T-helper 1 cell (primary cell): ENCODE measurements at regions not wholly inside any gene's neighbourhood (a gene's known extent, or its start where the extent isn't known, plus 50 kb on each side); places are given as distances from the start of the nearest gene placed in this dataset.

ENCODE experiments used
- DNase-seq, 5 donors: peaks; one replicate each; pipeline ENCODE4 v3.0.0-alpha.2; 2012 to 2020

DNA sequence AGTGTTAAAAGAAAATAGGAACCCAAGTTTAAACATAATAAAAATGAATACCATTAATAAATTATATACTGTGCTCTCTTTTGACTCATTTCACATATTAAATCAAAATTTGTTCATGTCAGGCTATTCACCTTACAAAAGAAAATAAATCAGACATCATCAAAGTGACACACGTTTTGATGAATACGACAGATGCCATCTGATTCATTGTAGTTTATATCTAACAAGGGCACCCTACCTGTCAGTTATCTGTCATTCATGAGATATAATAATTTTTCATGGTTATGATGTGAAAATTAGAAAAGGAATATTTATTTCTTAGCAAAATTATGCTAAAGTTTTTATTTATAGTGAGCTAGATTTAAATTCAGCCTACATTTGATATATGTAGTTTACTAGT lies 188.1 kb upstream of the PCDH17 start:
- no peak for DNase-seq

DNA sequence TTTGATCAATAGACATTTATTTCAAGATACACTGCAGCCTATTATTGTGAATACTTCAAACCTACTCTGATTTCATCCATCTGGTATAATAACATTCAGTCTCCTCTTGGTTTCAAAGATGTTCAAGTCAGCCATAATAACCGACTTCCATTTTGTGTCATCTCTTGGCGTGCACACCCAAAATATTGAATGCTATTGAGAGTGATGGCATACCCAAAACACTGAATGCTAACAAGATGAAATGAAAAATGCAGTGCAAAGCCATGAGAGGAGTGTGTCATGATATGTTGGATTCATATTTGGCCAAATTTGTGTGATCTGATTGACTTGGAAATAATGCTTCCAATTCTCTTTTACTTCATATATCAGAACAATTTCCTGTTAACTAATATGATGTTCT lies 181.2 kb upstream of the PCDH17 start:
- DNase-seq, result no peak

DNA sequence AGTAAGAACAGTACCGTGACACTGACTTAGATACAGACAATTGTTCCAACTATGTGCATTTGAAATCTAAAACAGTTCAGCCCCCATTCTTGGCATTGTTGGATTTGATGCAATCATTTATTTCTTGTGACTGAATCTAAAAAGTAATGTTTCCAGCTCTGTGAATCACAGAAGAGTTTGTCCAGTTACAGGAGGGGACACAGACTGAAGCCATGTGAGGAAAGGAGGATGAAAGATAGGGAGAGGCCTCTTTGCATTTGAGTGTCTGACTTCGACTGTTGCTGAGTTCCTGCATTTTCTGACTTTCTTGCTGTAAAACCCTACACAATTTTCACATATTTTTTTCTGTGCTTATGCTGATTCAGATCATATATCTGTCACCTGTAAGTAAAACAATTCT lies 179.3 kb upstream of the PCDH17 start:
- no peak for DNase-seq

DNA sequence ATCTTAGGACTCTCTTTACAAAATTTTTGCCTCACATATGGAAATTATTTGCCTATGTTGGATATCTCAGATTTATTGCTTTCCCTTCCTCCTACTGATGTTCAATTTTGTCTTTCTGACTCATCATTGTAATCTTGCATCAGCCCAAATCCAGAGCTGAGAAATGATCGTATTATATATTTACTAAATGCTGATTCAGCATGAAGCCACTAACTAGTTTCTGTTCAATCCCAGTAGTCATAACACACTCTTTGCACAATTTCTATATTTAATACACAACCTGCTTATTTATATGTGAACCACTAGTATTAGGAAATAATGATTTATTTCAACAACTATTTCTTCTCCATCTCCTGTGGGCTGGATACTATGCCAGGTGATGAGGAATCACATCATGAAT lies 161.1 kb upstream of the PCDH17 start:
- DNase-seq, result no peak

DNA sequence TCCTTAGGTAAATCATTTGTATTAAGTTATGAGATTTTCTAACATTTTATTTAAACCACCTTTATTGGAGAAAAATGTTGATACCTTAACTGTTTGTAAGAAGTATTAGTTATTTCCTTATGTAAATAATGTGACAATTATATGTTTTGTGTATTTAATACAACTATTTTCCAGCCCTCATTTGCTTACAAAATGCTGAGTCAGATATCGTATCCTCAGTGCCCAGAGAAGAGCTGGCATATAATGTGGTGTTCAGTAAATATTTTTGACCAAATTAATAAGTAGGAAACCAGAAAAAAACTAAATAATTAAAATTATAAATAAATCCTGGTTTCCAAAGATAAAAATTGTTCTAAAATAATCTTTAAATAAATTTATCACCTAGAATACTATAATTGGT lies 140.2 kb upstream of the PCDH17 start:
- no peak for DNase-seq

DNA sequence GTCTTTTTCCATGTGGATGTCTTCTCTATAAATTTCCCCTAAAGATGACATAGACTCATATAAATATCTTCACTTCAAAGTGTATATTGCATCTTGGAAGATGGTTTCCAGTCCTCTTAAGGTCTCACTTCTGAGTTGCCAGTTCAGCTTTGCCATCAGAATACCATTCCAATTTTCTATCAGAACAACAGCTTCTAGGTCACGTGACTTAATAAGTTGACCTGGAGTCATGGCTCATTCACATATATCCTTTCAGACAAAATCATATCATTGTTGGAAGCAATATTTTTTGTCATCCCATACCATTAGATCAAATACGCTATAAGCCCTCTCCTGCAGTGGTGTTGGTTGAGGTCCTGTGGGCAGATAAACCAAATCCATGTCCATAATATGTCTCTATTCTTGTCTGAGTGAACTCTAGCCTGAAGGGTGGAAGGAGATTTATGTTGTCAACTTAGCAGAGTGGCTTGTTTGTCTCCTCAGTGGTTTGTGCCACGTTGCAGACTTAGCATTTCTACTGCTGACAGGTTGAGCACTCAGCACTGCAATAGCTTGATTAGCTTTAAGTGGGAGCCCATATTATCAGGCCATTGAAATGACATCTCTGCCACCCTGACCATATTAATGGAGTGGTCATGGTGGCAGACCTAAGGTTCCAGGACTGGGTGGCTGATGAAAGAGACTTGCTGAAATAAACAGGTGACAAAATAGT lies 123.6 kb upstream of the PCDH17 start:
- DNase-seq, result no peak

DNA sequence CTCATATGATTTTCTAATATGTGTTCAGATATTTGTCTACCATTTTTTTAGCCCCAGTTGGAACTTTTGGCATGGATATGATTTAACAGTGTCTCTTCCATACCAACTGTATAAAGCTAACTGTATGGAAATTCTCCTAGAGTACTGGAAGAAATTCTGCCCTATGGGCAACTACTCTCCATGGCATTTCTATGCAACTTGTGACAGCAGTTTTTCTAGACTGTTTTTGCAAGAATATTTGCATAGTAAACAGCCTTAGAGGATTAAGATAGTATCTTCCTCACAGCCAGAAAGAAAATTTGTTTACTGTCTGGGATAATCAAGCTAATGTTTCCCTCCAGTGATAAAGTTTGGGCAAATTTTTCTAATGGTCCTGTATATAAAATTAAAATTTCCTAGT lies 119.9 kb upstream of the PCDH17 start:
- no peak for DNase-seq

DNA sequence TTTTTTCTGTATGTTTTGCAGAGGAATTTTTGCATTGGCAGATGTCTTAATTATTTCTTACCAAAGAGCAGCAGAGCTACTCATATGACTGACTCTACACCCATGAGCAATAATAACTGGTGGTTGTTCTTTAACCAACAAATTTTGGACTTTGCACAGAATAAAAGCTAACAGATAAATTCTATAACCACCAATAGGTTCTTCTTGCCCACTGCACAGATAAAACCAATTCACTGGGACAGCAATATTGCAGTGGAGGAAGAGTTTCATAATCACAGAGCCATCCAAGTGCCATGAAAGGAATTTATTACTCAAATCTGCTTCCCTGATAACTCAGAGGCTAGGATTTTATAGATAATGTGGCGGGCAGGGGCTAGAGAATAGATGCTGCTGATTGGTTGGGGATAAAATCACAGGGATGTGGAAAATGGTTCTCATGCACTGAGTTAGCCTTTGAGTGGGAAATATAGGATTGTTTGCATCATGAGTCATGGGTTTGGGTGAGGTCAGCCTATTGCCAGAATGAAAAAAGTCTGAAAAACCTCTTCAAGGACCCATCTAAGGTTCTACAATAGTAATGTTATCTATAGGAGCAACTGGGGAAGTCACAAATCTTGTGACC lies 104.3 kb upstream of the PCDH17 start:
- no peak for DNase-seq

DNA sequence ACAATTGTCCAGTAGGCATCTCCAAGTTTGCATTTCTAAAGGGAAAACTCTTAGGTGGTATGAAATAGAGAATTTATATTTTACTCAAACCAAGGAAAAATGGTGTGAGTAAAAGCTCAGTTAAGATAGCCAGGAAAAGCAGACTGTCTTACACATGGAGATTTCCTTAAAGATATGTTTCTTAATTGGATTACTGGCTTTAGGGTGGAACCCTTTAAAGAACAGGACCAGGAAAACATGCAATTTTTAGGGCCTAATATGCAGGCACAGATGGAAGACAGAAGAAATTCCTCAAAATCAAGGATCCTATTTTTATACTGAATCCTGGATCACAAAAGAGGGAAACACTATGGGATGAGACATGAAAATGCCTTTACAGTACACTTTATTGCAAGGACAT lies 100.3 kb upstream of the PCDH17 start:
- no peak for DNase-seq

DNA sequence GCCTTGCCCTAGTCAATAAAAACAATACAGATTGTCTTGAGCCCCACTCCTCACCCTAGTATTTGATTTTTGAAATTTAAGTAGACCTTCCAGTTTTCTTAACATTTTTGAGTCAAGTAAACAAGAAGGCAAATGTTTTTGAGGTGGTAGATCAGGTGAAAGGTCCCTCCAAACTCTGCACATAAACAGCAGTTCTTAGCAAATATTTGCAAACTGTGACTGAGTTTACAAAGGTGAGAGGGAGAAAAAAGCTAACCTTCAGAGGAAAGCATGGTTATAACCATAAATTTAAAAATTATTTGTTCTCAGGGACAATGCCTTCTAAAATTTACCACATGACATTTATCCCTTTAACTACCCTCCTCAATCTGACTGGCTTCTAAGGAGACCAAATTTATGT lies 84.6 kb upstream of the PCDH17 start:
- no peak for DNase-seq

DNA sequence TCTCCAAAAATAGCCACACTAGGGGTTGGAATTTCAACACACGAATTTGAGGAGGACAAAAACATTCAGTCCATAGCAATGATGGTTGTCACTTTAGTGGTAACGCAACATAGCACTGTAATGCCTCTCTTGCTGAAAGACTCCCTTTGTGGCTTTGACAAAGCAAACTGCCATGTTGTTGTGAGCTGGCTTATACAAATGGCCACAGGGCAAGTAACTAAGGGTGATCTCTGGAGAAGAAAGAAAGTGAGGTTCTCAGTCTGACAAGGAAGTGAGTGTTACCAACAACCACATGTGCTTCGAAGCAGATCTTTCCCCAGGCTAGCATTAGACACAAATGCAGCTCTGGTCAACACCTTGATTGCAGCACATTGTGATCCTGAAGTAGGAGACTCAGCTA lies 79.1 kb upstream of the PCDH17 start:
- no peak for DNase-seq

DNA sequence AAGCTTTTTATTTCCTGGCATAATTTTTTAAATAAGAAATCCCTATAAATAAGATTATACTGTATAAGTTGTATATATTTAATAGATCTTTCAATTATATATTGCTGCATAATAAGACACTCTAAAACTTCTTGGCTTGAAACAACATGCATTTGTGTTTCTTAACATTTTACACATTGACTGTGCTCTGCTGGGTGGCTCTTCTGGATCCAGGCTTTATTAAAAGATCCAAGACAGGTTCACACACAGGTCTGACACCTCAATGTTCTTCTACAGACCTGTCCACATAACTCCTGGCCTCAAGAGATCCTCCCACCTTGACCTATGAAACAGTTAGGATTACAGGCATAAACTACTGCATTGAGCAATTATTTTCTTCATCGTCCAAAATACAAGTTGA lies 77.6 kb upstream of the PCDH17 start:
- DNase-seq, result no peak

DNA sequence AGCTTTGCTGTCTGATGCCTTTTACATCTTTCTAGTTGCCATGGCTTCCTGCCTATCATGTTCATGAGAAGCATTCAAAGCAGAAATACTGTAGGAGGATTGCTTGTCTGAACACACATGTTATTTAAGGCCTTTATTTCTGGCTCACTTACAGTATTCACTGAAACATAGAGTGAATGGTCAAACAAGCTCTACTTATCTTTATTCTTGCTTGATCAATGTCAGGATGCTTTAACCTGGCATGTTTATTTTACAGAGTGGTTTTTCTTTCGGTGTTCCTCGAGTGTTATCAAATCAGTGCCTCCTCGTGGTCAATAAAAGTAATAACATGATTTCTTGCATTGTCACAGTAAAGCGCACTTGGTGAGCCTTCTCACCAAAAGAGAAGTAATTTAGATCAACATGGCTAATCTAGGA lies 73.5 kb upstream of the PCDH17 start:
- no peak for DNase-seq

DNA sequence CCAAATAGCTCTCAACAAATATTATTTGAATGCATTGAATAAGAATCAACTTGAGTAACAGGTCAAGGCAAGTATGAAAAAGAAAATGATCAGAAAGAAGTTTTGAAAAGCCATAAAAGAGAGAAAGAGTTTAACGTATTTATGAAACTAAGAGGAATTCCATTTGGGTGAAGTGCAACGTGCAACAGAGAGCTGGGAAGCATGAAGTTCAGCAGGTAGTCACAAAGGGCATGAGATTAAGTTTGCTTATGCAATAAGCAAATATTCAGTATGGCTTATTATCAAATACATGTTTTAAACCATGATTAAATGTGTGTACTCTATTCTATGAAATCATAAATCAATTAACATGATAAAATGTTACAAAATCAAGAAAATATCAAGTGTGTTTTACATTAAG lies 62.7 kb upstream of the PCDH17 start:
- no peak for DNase-seq

DNA sequence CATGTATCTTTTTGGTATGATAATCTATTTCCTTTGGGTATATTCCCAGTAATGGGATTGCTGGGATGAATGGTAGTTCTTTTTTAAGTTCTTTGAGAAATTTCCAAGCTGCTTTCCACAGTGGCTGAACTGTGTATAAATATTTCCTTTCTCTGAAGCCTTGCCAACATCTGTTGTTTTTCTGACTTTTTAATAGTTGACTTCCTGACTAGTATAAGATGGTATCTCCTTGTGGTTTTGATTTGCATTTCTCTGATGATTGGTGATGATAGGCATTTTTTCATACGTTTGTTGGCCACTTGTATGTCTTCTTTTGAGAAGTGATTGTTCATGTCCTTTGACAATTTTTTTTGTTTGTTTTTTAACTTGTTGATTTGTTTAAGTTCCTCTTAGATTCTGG lies 61.6 kb upstream of the PCDH17 start:
- DNase-seq, result no peak
